ENCODE measurements at regions not wholly inside any gene's neighbourhood (a gene's known extent, or its start where the extent isn't known, plus 50 kb on each side); places are given as distances from the start of the nearest gene placed in this dataset.
"Not testable (repeated sequence)": the region's sequence is repeated elsewhere in the genome, so short reads cannot be mapped to it uniquely, and the experiment has no call there.

DNA sequence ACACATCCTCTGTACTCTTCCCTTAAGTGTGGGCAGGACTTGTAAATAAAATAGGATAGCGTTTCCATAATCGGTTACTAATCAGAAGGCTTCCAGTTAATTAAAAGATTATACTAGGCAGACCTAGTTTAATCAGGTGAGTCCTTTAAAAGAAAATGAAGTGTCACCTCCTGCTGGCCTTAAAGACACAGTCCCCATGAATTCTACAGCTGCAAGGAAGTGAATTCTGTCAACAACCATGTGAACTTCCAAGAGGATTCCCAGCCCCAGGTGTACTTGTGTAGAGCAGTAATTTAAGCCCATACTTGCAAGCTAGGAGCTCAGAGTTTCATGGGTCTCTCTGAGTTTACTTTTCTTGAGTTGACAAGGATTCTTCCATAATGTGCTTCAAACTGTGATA, 918.3 kb downstream of the DTWD2 start:
- no peak for DNase-seq (ENCODE audit: low spot score)
- FAIRE-seq, result no peak

DNA sequence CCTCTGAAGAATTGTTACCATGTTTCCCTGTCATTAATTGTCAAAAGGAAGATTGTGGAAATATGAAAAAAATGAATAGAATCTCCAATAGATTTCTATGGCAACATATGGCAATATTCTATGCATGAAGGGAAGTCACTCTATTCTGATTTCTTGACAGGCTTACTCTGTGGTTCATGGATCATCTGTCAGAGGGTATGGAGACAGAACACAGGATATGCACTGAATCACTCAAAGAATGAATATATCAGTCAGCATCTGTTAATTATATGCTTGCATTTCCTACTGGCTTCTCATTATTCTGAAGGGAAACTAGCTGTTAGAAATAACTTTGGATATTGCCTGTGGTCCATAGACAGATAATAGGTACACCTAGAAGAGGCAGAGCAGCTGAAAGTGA, 918.9 kb downstream of the DTWD2 start:
- FAIRE-seq (no peak), DNase-seq (ENCODE audit: low spot score) (no peak)

- DNase-seq (ENCODE audit: low spot score), result no peak
- no peak for FAIRE-seq
Measured at GRCh38 chr5:118068886-118069285, 919.5 kb downstream of the DTWD2 start.

- DNase-seq (ENCODE audit: low spot score); FAIRE-seq: not testable (repeated sequence)
Measured at GRCh38 chr5:118063836-118064235, 924.5 kb downstream of the DTWD2 start.

DNA sequence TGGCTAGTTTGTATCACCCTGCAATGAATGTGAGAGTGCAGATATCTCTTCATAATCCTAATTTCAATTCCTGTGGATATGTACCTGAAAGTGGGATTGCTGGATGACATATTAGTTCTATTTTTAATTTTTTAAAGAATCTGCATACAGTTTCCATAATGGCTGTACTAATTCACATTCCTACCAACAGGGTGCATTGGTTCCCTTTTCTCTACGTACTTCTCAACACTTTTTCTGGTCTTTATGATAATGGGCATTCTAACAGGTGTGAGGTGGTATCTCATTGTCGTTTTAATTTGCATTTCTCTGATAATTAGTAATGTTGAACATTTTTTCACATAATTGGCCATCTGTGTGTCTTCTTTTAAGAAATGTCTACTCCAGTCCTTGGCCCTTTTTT, 927.5 kb downstream of the DTWD2 start:
- DNase-seq (ENCODE audit: low spot score) (no peak), FAIRE-seq (no peak)

DNA sequence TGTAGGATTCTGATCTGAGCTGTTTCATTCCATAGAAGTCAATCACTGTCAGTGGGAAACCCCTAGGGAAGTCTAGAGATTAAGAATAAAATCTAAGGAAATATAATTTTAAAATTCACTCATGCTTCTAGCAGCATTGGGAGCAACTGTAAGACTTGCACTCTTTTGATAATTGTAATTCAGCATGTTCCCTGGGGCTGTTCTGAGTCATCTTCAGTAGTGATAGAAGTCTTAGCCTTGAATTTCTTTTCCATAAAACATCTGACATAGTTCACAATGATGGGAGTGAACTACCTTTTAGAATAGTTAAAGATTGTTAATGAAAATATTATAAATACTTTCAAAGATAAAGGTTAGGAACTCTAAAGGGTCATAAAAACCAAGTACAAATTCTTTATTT, 935.8 kb downstream of the DTWD2 start:
- FAIRE-seq, result no peak
- DNase-seq (ENCODE audit: low spot score), result no peak

GRCh38 chr5:118044169-118044568, 944.2 kb downstream of the DTWD2 start:
- DNase-seq (ENCODE audit: low spot score) (no peak), FAIRE-seq (no peak)

GRCh38 chr5:118043531-118043930, 944.8 kb downstream of the DTWD2 start:
- no peak for FAIRE-seq

DNA sequence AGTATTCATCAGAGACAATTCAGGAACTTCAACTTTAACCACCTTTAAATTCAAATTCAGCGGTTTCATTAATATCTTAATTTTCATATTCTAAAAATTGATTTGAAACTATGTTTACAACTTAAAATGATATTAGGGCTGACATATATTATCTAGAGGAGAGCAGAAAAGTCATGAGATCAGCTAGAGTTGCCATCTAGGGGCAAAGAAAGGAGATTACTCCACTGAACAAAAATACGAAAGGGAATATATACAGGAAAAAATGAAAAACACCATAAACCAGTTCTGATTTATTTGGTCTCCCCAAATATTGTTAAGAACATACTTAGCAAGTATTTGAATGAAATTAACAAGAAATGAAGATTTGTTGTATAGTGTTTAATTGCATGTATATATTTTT, 946.3 kb downstream of the DTWD2 start:
- DNase-seq (ENCODE audit: low spot score), result no peak
- no peak for FAIRE-seq

More at GRCh38 chr5:118043531-118043930, 944.8 kb downstream of the DTWD2 start:
- no peak for DNase-seq (ENCODE audit: low spot score)

- FAIRE-seq (no peak), DNase-seq (ENCODE audit: low spot score) (no peak)
Measured at GRCh38 chr5:118040496-118040895, 947.9 kb downstream of the DTWD2 start.

DNA sequence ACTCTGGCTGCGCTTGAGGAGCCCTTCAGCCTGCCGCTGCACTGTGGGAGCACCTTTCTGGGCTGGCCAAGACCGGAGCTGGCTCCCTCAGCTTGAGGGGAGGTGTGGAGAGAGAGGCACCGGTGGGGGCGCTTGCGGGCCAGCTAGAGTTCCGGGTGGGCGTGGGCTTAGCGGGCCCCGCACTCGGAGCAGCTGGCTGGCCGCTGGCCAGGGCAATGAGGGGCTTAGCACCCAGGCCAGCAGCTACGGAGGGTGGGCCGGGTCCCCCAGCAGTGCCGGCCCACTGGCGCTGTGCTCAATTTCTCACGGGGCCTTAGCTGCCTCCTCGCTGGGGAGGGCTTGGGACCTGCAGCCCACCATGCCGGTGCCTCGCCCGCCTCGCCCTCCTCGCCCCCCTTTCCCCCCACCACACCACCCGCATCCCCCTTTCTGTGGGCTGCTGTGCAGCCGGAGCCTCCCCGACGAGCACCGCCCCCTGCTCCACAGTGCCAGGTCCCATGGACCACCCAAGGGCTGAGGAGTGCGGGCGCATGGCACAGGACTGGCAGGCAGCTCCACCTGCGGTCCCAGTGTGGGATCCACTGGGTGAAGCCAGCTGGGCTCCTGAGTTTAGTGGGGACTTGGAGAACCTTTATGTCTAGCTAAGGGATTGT, 954.5 kb downstream of the DTWD2 start:
- DNase-seq (ENCODE audit: low spot score), result no peak
- FAIRE-seq, result no peak

DNA sequence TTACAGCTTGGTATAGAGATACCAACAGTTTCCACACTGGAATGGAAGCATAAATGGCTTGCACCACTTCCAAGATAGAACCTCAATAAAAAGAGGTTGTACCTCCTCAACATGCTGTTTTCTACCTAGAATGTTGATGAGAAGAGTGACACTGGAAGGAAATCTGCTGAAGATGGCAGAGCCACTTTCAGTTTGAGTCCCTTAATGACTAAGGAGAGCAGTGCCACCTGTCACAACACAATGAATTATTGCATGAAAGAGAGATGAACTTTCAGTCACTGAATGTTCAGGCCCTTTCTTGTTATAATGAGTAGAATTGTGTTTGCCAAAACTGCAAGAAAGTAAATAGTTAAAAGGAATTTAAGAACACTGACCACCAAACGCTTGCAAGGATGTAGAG, 958.5 kb downstream of the DTWD2 start:
- FAIRE-seq (no peak), DNase-seq (ENCODE audit: low spot score) (no peak)

DNA sequence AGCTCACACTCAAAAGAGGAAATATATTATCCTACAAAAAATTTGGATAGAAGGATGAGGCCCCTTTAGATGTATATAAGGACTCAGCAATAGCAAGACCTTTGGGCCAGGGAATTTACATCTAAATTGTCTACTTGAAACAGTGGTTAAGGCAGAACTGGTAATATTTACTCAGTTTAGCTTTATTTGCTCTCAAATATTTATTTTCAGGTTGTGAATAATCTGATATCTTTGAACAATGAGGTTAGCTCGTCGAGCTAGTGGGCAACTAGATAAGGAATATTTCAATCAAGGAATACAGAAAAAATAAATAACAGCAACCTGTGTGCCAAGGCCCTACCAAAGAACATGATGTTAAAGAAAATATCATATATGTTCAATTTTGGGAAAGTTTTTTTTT, 966.3 kb downstream of the DTWD2 start:
- FAIRE-seq (no peak), DNase-seq (ENCODE audit: low spot score) (no peak)

- DNase-seq (ENCODE audit: low spot score), result no peak
- no peak for FAIRE-seq
Measured at GRCh38 chr5:118017536-118017935, 970.8 kb downstream of the DTWD2 start.

GRCh38 chr5:118016396-118016795, 972.0 kb downstream of the DTWD2 start:
- no peak for DNase-seq (ENCODE audit: low spot score)
- no peak for FAIRE-seq

GRCh38 chr5:118015511-118015910, 972.8 kb downstream of the DTWD2 start:
- DNase-seq (ENCODE audit: low spot score), result no peak
- no peak for FAIRE-seq

GRCh38 chr5:118009741-118010297, 978.5 kb downstream of the DTWD2 start:
- DNase-seq (ENCODE audit: low spot score) (no peak), FAIRE-seq (no peak)

- DNase-seq (ENCODE audit: low spot score) (no peak), FAIRE-seq (no peak)
Measured at GRCh38 chr5:118008779-118009178, 979.6 kb downstream of the DTWD2 start.

GRCh38 chr5:118007262-118007661, 981.1 kb downstream of the DTWD2 start:
- FAIRE-seq (no peak), DNase-seq (ENCODE audit: low spot score) (no peak)

GRCh38 chr5:118006219-118006618, 982.1 kb downstream of the DTWD2 start:
- FAIRE-seq (no peak), DNase-seq (ENCODE audit: low spot score) (no peak)

DNA sequence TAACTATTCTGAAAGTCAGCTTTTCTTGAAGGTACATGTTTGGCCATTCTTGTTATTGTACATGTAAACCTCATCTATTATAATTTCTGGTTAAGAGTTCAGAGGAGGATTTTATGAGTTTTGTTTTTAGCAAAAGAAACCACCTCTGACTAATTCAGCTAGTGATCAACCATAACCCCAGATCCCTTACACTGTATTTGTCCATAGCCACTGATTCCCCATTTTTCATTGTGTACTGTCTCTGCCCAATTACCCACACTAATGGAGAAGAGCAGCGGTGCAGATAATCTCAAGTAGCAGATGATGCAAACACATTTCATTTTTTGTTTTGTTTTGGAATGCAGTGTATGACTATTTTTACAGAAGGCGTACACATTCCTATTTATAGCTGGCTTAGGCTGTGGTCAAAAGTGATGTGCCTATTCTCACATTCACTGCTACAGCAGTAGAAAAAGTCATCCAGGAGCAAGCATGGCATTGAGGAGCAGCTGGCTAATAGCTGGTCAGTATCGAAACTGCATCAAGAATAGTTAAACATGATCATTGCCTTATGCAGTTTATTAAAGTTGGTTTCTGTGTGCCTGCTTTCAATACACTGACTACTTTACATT, 988.3 kb downstream of the DTWD2 start:
- DNase-seq (ENCODE audit: low spot score), result no peak

DNA sequence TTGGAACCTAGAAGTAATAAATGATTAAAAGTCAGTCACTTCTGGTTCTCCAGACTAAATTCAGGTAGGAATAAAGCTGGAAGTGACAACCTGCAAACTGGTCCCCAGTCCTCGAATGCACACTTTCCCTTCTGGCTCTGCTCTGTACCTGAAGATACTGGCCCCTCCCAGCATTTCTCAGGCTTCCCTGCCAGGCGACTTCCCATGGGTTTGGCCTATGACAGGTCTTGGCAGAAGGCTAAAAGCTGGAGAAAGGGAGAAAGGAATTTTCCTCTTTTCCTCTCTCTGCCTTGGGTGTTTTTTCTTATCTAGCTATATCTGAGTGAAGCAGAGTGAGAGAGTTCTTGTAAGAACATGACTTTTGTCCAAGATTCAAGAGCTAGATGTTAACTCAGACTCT, 1005.7 kb downstream of the DTWD2 start:
- DNase-seq (ENCODE audit: low spot score), result no peak
- FAIRE-seq, result no peak

More for the DNA sequence above, 988.3 kb downstream of the DTWD2 start:
- FAIRE-seq, result no peak

- DNase-seq (ENCODE audit: low spot score) (no peak), FAIRE-seq (no peak)
Measured at GRCh38 chr5:117973785-117974184, 1014.6 kb downstream of the DTWD2 start.

Data from RCC 7860 (cell line).